ENCODE measurements at regions not wholly inside any gene's neighbourhood (a gene's known extent, or its start where the extent isn't known, plus 50 kb on each side); places are given as distances from the start of the nearest gene placed in this dataset.
A peak's percentile ranks its signal among the peaks of the same experiment; 100 is the strongest.
"Not testable (repeated sequence)": the region's sequence is repeated elsewhere in the genome, so short reads cannot be mapped to it uniquely, and the experiment has no call there.

GRCh38 chr4:120005527-120005926 lies 61.1 kb downstream of the MAD2L1 start:
- no peak for DNase-seq

GRCh38 chr4:120005076-120005475 lies 61.6 kb downstream of the MAD2L1 start:
- DNase-seq, result no peak

- DNase-seq, result no peak
Measured at GRCh38 chr4:120004054-120004453, 62.6 kb downstream of the MAD2L1 start.

GRCh38 chr4:120003193-120003592 lies 63.5 kb downstream of the MAD2L1 start:
- no peak for DNase-seq

GRCh38 chr4:120001850-120002249 lies 64.8 kb downstream of the MAD2L1 start:
- DNase-seq, result no peak

- DNase-seq, result no peak
Measured at GRCh38 chr4:120000591-120001296, 65.9 kb downstream of the MAD2L1 start.

- DNase-seq, result not testable (repeated sequence)
Measured at GRCh38 chr4:119996024-119996423, 70.6 kb downstream of the MAD2L1 start.

GRCh38 chr4:119984996-119985395 lies 81.7 kb downstream of the MAD2L1 start:
- DNase-seq, result no peak

GRCh38 chr4:119982756-119983155 lies 83.9 kb downstream of the MAD2L1 start:
- DNase-seq, result no peak

- DNase-seq, result no peak
Measured at GRCh38 chr4:119980456-119980855, 86.2 kb downstream of the MAD2L1 start.

GRCh38 chr4:119977076-119977940 lies 89.3 kb downstream of the MAD2L1 start:
- DNase-seq, result no peak

- DNase-seq, result no peak
Measured at GRCh38 chr4:119971431-119972084, 95.1 kb downstream of the MAD2L1 start.

- DNase-seq, result no peak
Measured at GRCh38 chr4:119962631-119963030, 104.0 kb downstream of the MAD2L1 start.

GRCh38 chr4:119958983-119959382 lies 107.7 kb downstream of the MAD2L1 start:
- DNase-seq, result no peak

GRCh38 chr4:119955256-119955655 lies 111.4 kb downstream of the MAD2L1 start:
- DNase-seq, result no peak

GRCh38 chr4:119954487-119954886 lies 112.2 kb downstream of the MAD2L1 start:
- DNase-seq, result not testable (repeated sequence)

GRCh38 chr4:119946359-119946758 lies 120.3 kb downstream of the MAD2L1 start:
- DNase-seq, result peak; percentile 4

GRCh38 chr4:119942806-119943205 lies 123.8 kb downstream of the MAD2L1 start:
- no peak for DNase-seq

- no peak for DNase-seq
Measured at GRCh38 chr4:119940557-119940956, 126.1 kb downstream of the MAD2L1 start.

GRCh38 chr4:119939071-119939995 lies 127.3 kb downstream of the MAD2L1 start:
- no peak for DNase-seq

GRCh38 chr4:119937746-119938145 lies 128.9 kb downstream of the MAD2L1 start:
- no peak for DNase-seq

GRCh38 chr4:119933606-119934005 lies 133.0 kb downstream of the MAD2L1 start:
- DNase-seq, result peak; percentile 80

- DNase-seq, result no peak
Measured at GRCh38 chr4:119932277-119932676, 134.4 kb downstream of the MAD2L1 start.
